ENCODE measurements at regions not wholly inside any gene's neighbourhood (a gene's known extent, or its start where the extent isn't known, plus 50 kb on each side); places are given as distances from the start of the nearest gene placed in this dataset.
"Not testable (repeated sequence)": the region's sequence is repeated elsewhere in the genome, so short reads cannot be mapped to it uniquely, and the experiment has no call there.

GRCh38 chr9:92223758-92224157 is 69.7 kb downstream of the IARS1 start:
- no peak for DNase-seq (ENCODE audit: low read depth)
- no peak for TF ChIP-seq CTCF (IDR thresholded peaks at IDR 0.05; ENCODE audit: low read length, missing control alignments)

GRCh38 chr9:92208693-92209524 is 84.6 kb downstream of the IARS1 start:
- no peak for DNase-seq (ENCODE audit: low read depth)
- no peak for TF ChIP-seq CTCF (IDR thresholded peaks at IDR 0.05; ENCODE audit: low read length, missing control alignments)
- no peak overlapping the region for H3K4me3 ChIP-seq (replicated peaks; ENCODE audit: low read depth, low read length)

More at GRCh38 chr9:92223758-92224157, 69.7 kb downstream of the IARS1 start:
- H3K4me3 ChIP-seq (replicated peaks; ENCODE audit: low read depth, low read length) = no peak overlapping the region

- peak; percentile 6 for DNase-seq (ENCODE audit: low read depth)
- TF ChIP-seq CTCF (IDR thresholded peaks at IDR 0.05; ENCODE audit: low read length, missing control alignments) = no peak
- H3K4me3 ChIP-seq (replicated peaks; ENCODE audit: low read depth, low read length) = no peak overlapping the region
Measured at GRCh38 chr9:92206488-92206887, 87.0 kb downstream of the IARS1 start.

GRCh38 chr9:92203887-92204286 is 88.7 kb upstream of the SPTLC1 start:
- DNase-seq (ENCODE audit: low read depth); H3K4me3 ChIP-seq (replicated peaks; ENCODE audit: low read depth, low read length): not testable (repeated sequence)

GRCh38 chr9:92198237-92198636 is 83.0 kb upstream of the SPTLC1 start:
- DNase-seq (ENCODE audit: low read depth); H3K4me3 ChIP-seq (replicated peaks; ENCODE audit: low read depth, low read length): not testable (repeated sequence)

- peak; percentile 61 for DNase-seq (ENCODE audit: low read depth)
- no peak for TF ChIP-seq CTCF (IDR thresholded peaks at IDR 0.05; ENCODE audit: low read length, missing control alignments)
Measured at GRCh38 chr9:92196909-92197308, 81.7 kb upstream of the SPTLC1 start.

GRCh38 chr9:92196400-92196799 is 81.2 kb upstream of the SPTLC1 start:
- TF ChIP-seq CTCF (IDR thresholded peaks at IDR 0.05; ENCODE audit: low read length, missing control alignments) = no peak
- DNase-seq (ENCODE audit: low read depth) = no peak
- no peak overlapping the region for H3K4me3 ChIP-seq (replicated peaks; ENCODE audit: low read depth, low read length)

More at GRCh38 chr9:92196909-92197308, 81.7 kb upstream of the SPTLC1 start:
- H3K4me3 ChIP-seq (replicated peaks; ENCODE audit: low read depth, low read length) = no peak overlapping the region

- DNase-seq (ENCODE audit: low read depth) = peak; percentile 30
- H3K4me3 ChIP-seq (replicated peaks; ENCODE audit: low read depth, low read length) = no peak overlapping the region
- TF ChIP-seq CTCF (IDR thresholded peaks at IDR 0.05; ENCODE audit: low read length, missing control alignments) = no peak
Measured at GRCh38 chr9:92191801-92192200, 76.6 kb upstream of the SPTLC1 start.

All from fibroblast of pulmonary artery (primary cell).